Ureter (tissue), 1 donor: ENCODE measurements at regions not wholly inside any gene's neighbourhood (a gene's known extent, or its start where the extent isn't known, plus 50 kb on each side); places are given as distances from the start of the nearest gene placed in this dataset.
"Not testable (repeated sequence)": the region's sequence is repeated elsewhere in the genome, so short reads cannot be mapped to it uniquely, and the experiment has no call there.

Source experiments
- DNase-seq: peaks from one replicate; pipeline ENCODE4 v3.0.0-alpha.2; 2020; ENCODE audit warnings: low spot score
- donor health status: DM: yes; HTN: yes; CAD: no.

- DNase-seq, result no peak
These were observed 367.5 kb upstream of the CTSO start for GRCh38 chr4:156321203-156321602.

GRCh38 chr4:156313497-156313896 lies 359.8 kb upstream of the CTSO start:
- DNase-seq, result no peak

- DNase-seq, result no peak
These were observed 358.7 kb upstream of the CTSO start for GRCh38 chr4:156312261-156312847.

GRCh38 chr4:156309031-156309430 lies 355.4 kb upstream of the CTSO start:
- DNase-seq, result no peak

- no peak for DNase-seq
These were observed 350.0 kb upstream of the CTSO start for GRCh38 chr4:156303708-156304107.

- DNase-seq, result no peak
These were observed 344.6 kb upstream of the CTSO start for GRCh38 chr4:156298230-156298629.

- no peak for DNase-seq
These were observed 342.1 kb upstream of the CTSO start for GRCh38 chr4:156295676-156296195.

- DNase-seq, result no peak
These were observed 340.9 kb upstream of the CTSO start for GRCh38 chr4:156294577-156294976.

- no peak for DNase-seq
These were observed 340.1 kb upstream of the CTSO start for GRCh38 chr4:156293657-156294297.

GRCh38 chr4:156291317-156291716 lies 337.7 kb upstream of the CTSO start:
- DNase-seq, result no peak

GRCh38 chr4:156290811-156291210 lies 337.1 kb upstream of the CTSO start:
- no peak for DNase-seq

GRCh38 chr4:156290026-156290425 lies 336.4 kb upstream of the CTSO start:
- DNase-seq, result not testable (repeated sequence)

GRCh38 chr4:156280686-156281085 lies 327.0 kb upstream of the CTSO start:
- no peak for DNase-seq

- DNase-seq, result no peak
These were observed 311.7 kb upstream of the CTSO start for GRCh38 chr4:156265407-156265806.

- no peak for DNase-seq
These were observed 307.6 kb upstream of the CTSO start for GRCh38 chr4:156261230-156261629.

GRCh38 chr4:156255230-156256007 lies 301.8 kb upstream of the CTSO start:
- no peak for DNase-seq

GRCh38 chr4:156252358-156252921 lies 298.8 kb upstream of the CTSO start:
- DNase-seq, result no peak

- DNase-seq, result no peak
These were observed 297.9 kb upstream of the CTSO start for GRCh38 chr4:156251373-156252065.

- DNase-seq, result no peak
These were observed 295.3 kb upstream of the CTSO start for GRCh38 chr4:156248917-156249316.

- DNase-seq, result no peak
These were observed 293.8 kb upstream of the CTSO start for GRCh38 chr4:156247470-156247869.

- no peak for DNase-seq
These were observed 289.3 kb upstream of the CTSO start for GRCh38 chr4:156243015-156243414.

GRCh38 chr4:156242390-156242789 lies 288.7 kb upstream of the CTSO start:
- no peak for DNase-seq
